ENCODE measurements at regions not wholly inside any gene's neighbourhood (a gene's known extent, or its start where the extent isn't known, plus 50 kb on each side); places are given as distances from the start of the nearest gene placed in this dataset.
"Not testable (repeated sequence)": the region's sequence is repeated elsewhere in the genome, so short reads cannot be mapped to it uniquely, and the experiment has no call there.

- not testable (repeated sequence) for TF ChIP-seq CTCF (IDR thresholded peaks at IDR 0.05; ENCODE audit: low read depth, low read length); EZH2phosphoT487 (IDR thresholded peaks at IDR 0.05; ENCODE audit: low read depth)
Measured at GRCh38 chr15:30264000-30264399, 129.1 kb downstream of the GOLGA8T start.
